Activated T-cell treated with anti-CD3 and anti-CD28 coated beads for 1 hour (primary cell): ENCODE measurements at regions not wholly inside any gene's neighbourhood (a gene's known extent, or its start where the extent isn't known, plus 50 kb on each side); places are given as distances from the start of the nearest gene placed in this dataset.
"Not testable (repeated sequence)": the region's sequence is repeated elsewhere in the genome, so short reads cannot be mapped to it uniquely, and the experiment has no call there.

Experiments used
- DNase-seq: peaks from one replicate; pipeline ENCODE4 v3.0.0-alpha.2; 2020; ENCODE audit warnings: low read depth

DNA sequence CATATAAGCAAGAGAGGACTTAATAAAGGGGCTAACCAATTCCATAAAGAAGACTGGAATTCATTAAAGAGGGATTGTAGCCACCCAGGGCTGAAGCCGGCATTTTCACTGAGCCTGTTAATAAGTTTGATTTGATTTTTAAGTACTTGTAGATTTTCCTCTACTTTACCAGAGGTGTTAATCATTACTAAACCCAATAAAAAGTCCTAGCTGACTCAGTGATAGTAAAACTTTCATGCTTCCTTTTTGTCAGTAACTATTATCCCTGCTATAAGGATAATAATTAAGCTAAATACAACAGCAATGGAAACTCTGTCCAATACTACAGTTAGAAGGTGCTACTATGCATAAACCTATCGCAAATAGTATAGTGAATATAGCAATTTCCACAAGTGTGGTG lies 260.2 kb downstream of the CEMIP2 start:
- DNase-seq, result not testable (repeated sequence)

DNA sequence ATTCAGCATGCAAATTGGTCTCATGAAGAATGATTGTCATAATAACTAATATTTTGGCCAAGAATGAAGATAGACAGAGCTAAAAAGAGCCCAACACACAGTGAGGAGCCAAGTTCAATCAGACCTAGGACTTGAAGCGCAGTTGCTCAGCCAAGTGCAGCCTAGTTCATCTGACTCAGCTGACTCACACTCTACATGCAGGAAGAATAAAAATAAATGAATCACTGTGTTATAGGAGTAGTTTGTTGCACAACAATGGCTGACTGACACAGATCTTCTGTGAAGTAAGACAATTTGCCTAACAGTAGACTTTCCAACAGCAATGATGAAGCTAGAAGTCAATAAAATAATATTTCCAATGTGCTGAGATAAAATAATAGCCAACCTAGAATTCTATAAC lies 261.5 kb downstream of the CEMIP2 start:
- no peak for DNase-seq

DNA sequence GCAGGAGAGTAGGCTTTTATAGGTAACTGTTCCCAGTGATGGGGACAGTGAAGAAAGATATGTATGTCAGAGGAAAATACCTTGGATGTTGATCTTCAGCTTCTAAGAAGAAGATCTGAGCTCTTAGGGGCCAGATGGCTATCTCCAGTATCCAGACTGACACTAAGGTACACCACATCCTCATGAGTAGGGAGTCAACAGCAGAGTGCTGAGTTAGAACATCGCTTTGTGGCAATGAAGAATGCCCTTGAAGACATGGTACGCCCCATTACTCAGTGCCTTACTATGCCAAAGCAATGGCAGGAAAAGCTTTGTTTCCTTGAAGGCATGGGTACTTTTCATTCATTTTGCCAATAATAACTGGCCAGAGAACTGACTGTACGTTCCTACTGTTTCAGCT lies 263.7 kb downstream of the CEMIP2 start:
- DNase-seq, result no peak

DNA sequence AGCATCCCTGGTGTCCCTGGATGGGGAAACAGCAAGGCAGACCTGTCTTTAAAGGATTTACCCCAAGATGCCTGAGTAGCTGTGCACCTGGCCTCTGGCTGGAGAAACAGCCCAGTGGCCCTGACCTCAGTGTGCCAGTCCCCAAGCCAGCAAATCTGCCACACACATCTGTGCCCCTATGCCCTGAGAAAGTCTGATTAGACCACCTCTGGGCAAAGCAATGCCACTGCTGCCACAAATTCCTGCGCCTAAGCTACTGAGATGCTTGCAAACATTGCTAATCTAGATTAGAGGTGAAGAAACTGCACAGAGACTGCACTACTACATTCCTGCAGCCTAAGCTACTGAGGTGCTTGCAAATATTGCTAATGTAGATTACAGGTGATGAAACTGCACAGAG lies 269.6 kb downstream of the CEMIP2 start:
- no peak for DNase-seq

DNA sequence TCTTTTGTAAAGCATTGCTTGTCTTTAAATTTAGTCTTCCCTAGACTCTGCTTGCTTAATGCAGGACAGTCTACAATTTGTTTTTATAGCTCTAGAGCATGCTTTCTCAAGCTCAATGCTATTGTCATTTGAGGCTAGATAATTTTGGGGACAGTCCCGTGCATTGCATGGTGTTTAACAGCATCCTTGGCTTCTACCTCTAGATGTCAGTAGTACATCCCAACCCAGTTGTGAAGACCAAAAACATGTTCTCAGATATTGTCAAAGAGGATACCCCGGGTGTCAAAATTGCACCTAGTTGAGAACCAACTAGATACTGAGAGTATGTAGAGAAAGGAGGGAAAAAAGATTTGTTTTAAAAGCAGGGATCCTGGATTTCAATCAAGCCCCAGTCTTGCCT lies 277.5 kb downstream of the CEMIP2 start:
- DNase-seq, result no peak

DNA sequence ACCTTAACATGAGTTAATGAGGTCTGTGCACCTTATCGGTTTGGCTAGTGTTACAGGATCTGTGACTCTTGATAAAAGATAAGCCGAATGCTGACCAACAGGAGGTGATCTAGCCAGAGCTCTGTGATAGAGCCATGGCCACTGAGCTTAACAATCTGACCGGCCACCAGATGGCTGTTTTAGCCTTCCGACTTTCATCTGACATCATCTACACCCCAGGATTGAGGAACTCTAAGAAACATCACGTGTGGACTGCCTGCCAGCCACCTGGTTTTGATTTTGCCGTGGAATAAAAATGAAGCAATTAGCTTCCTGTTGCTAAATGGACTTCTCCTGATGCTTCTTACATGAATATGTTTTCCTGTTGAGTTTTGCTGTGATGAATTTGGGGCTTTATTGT lies 281.3 kb downstream of the CEMIP2 start:
- no peak for DNase-seq

DNA sequence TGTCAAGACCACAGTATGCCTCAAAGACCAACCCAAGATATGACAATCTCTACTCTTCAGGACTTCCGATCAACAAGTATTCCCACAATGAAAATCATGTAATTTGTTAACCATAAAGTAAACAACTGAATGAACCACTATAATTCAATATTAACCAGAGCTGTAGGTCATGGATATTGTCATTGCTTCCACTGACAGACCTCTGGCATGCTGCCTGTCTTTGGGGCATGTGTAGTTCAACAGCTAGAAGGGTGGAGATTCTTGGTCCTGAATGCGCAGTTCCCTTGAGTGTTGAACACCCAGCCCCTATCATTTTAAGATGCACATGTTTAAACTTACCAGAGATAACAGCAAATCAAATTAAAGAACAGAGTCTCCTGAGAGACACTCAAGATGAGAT lies 283.0 kb downstream of the CEMIP2 start:
- DNase-seq, result no peak

DNA sequence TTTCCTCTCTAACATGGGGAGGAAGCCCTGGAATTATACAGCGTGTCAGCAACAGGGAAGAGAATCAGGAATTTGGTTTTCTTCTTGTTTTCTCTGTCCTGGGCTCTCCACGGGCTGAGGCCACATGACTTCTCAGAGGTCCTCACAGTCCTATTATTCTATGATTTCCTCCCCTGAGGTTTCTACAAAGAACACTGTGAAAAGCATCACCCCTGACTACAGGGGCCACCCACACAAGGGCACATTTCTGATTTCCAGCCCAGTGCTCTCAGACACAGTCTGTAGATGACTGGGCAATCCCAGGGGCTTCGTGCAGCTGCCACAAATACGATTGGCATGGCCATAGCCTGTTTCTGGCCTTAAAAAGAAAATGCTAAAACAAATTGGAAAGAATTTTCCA lies 284.9 kb downstream of the CEMIP2 start:
- DNase-seq, result no peak

- DNase-seq, result no peak
Measured at GRCh38 chr9:71479621-71480020, 288.7 kb downstream of the CEMIP2 start.

GRCh38 chr9:71472400-71472799 lies 295.9 kb downstream of the CEMIP2 start:
- DNase-seq, result no peak

- no peak for DNase-seq
Measured at GRCh38 chr9:71465392-71465791, 302.9 kb downstream of the CEMIP2 start.

- DNase-seq, result no peak
Measured at GRCh38 chr9:71459082-71459481, 309.2 kb downstream of the CEMIP2 start.

DNA sequence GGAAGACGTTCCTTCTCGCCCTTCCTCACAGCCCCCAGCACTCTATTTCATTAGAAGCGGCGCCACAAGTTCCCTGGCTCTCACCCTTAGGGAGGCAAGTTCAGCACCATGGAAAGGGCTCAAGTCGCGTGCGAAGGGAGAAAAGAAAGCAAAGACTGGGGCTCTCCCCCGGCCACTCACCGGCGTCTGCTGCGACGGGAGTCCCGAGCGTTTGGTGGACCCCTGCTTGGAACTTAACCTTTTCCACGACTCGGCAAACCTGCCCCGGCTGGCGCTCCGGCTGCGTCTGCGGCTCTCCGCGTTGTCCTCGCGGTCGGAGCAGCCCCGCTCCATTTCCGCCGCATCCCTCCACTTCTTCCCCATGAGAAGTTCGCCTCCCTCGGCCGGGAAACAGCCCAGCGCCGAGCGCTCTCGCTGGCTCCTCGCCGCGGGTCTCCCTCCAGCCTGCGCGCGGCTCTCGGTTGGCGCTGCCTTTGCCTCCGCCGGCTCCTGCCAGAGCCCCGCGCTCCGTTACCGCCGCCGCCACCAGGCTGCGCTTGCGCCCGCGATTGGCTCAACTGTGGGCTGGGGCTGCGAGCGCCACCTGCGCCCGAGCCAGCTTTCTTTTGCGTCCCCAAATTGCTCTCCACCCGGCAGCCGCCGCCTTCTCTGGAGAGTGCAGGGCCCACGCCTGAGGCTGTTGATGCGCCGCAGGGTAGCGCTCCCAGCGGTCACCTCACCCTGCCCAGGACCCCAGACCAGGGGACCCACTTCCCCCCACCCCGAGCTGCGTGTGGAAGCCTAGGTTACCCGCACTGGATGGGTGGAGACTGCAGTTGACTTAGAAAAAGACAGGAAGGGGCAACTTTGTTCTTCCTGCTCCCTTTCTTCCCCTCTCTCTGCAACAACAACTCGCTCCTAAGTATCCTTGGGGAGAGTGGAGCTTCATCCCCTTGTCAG lies 321.6 kb downstream of the CEMIP2 start:
- no peak for DNase-seq

GRCh38 chr9:71446106-71446472 lies 322.2 kb downstream of the CEMIP2 start:
- DNase-seq, result no peak

GRCh38 chr9:71442937-71443336 lies 321.5 kb upstream of the TRPM3 start:
- no peak for DNase-seq

GRCh38 chr9:71441266-71441665 lies 319.8 kb upstream of the TRPM3 start:
- DNase-seq, result no peak

GRCh38 chr9:71431931-71432330 lies 310.5 kb upstream of the TRPM3 start:
- DNase-seq, result no peak

DNA sequence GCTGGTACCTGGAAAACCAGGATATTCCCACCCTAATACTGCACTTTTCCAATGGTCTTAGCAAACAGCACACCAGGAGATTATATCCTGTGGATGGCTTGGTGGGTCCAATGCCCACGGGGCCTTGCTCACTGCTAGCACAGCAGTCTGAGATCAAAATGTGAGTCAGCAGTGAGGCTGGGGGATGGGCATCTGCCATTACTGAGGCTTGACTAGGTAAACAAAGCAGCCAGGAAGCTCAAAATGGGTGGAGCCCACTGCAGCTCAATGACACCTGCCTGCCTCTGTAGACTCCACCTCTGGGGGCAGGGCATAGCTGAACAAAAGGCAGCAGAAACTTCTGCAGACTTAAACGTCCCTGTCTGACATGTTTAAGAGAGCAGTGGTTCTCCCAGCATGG lies 285.9 kb upstream of the TRPM3 start:
- not testable (repeated sequence) for DNase-seq

GRCh38 chr9:71403106-71403505 lies 281.7 kb upstream of the TRPM3 start:
- DNase-seq, result no peak

DNA sequence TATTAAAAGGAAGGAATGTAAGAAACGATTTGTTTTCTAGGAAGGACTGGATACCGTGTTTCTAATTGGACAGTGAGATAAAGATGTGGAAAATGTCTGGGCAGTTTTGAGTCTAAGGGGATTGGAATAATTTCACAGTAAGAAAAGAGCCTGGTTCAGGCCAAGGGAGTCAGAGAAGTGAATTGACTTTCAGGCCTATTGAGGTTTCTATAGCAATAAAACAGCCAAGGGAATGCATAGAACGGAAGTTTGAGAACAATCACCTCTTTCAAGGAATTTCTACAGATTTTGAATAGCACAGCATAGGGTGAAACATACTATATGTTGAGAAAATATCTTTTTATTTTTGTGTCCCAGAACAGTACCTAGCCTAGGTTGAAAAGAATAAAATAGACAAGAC lies 271.6 kb upstream of the TRPM3 start:
- DNase-seq, result no peak

DNA sequence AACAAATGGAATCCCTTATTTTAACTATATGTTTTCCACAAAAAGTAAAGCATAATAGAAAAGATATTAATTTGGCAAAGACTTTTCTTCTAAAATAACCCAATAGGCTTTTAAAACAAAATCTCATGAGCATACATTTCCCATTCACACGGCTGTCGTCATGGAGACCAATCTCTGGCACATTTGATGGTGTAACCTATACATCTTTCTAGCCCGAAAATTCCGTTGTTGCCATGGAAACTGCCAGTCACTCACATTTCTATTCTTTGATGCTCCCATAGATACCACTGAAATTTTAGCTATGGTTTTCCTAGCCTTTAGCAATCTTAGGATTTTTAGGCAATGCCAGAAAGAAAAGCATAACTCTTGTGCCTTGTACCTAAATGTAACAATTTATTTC lies 262.9 kb upstream of the TRPM3 start:
- no peak for DNase-seq

DNA sequence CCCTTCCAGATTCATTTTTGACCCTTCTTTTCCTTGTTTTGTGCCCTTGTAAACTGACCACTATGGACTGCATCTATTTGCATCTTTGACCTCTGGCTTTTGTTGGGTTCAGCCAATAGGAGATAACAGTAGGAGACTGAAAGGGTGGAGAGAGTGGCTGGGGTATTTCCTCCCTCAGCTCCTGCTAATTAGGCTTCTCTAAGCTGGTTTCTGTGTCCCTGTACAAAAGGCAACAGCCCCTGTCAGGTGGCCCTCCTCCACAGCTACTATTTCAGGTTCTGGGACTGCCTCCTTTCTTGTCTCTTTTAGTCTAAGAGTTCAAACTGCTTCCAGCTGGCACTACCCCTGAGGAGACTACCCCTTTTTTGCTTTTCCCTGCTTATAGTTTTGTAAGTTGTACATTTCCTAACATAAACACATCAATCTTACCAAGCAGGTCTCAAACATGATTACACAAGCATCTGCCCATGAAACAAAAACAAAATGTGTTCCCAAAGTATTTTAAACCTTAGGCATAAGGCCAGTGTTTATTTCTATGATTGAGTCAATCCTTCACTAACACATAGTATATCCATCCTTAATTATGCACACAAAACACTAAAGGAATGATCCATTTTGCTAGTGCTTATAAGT lies 262.0 kb upstream of the TRPM3 start:
- DNase-seq, result no peak

DNA sequence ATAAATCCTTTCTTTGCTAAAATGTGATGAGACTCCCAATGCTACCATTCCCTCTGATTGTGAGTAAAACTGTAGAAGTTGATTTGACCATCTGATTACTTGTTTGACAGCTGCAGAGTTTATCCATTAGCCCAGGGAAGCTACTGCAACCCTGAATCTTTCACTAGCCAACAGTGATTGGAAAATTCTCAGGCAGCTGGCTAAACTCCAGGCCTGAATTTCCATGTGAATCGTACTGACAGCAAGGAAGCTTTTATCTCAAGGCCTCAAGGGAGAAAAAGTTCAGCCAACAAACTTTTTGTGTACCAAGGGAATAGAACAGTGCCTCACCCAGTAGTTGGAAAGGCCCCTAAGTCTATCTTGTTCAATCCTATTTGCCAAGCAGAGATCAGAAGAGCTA lies 246.7 kb upstream of the TRPM3 start:
- DNase-seq, result no peak
